Immature natural killer cell (primary cell): ENCODE measurements at regions not wholly inside any gene's neighbourhood (a gene's known extent, or its start where the extent isn't known, plus 50 kb on each side); places are given as distances from the start of the nearest gene placed in this dataset.
"Not testable (repeated sequence)": the region's sequence is repeated elsewhere in the genome, so short reads cannot be mapped to it uniquely, and the experiment has no call there.

Source experiments
- DNase-seq, 3 donors: peaks; one replicate each; pipeline ENCODE4 v3.0.0; 2022; ENCODE audit warnings: mixed read lengths in 1 of 3
- H3K27ac Mint-ChIP-seq, 6 donors: one replicate each; pipeline ENCODE4 v1.8.0; 2020; ENCODE audit warnings: mixed read lengths in 6 of 6, mild to moderate bottlenecking in 5 of 6, inconsistent platforms in 4 of 6, moderate library complexity in 3 of 6
- H3K27me3 Mint-ChIP-seq, 3 donors: one replicate each; pipeline ENCODE4 v1.8.0; 2020 to 2021; ENCODE audit warnings: low read depth in 3 of 3, mild to moderate bottlenecking in 3 of 3, mixed read lengths in 3 of 3, moderate library complexity in 3 of 3, inconsistent platforms in 1 of 3
- H3K36me3 Mint-ChIP-seq, 3 donors: one replicate each; pipeline ENCODE4 v1.8.0; 2020; ENCODE audit warnings: mixed read lengths in 3 of 3, inconsistent platforms in 2 of 3, mild to moderate bottlenecking in 2 of 3
- H3K4me1 Mint-ChIP-seq, 2 donors: one replicate each; pipeline ENCODE4 v1.8.0; 2020; ENCODE audit warnings: inconsistent platforms in 2 of 2, mild to moderate bottlenecking in 2 of 2, mixed read lengths in 2 of 2, moderate library complexity in 1 of 2
- H3K4me3 Mint-ChIP-seq, 5 donors: one replicate each; pipeline ENCODE4 v1.8.0; 2020; ENCODE audit warnings: mild to moderate bottlenecking in 5 of 5, mixed read lengths in 5 of 5, inconsistent platforms in 3 of 5, moderate library complexity in 3 of 5
- H3K9me3 Mint-ChIP-seq, 6 donors: one replicate each; pipeline ENCODE4 v1.8.0; 2020; ENCODE audit warnings: mild to moderate bottlenecking in 6 of 6, mixed read lengths in 6 of 6, inconsistent platforms in 4 of 6, moderate library complexity in 3 of 6

DNA sequence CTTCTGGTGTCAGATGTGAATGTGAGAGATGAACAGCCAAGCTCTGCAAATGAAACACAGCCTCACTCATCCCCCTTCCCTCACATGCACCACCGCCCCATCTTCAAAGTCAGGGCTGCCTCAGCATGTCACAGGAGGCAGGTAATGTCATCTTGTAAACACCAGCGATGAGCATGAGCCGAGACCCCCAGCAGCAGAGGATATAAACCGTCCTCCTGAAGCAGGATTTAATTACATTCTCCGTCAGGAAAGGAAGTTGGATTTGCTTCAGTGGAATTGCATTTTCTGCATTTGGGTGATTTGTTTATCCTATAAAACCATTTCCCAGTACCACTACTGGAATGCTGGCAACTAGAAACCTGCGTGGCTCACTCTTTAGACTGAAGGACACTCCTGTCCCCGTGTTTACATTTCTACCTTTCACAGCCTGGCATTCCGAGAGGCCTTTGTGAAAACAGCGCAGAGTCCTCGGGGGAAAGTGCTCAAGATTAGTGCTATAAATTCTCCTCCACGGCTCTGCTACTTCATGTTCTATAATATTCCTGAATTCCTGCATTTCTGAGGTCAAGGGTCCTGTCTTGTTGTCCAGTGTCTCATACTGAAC lies 619.2 kb downstream of the IRS1 start:
- no peak overlapping the region for H3K4me3 Mint-ChIP-seq
- no peak for DNase-seq
- no peak overlapping the region for H3K27ac Mint-ChIP-seq
- no peaks in the 10 kb centered on the region for H3K4me1 Mint-ChIP-seq
- peaks cover 5 to 25% (median 15%) of the 10 kb centered on the region in 6 donors for H3K9me3 Mint-ChIP-seq
- no peaks in the 10 kb centered on the region for H3K27me3 Mint-ChIP-seq
- H3K36me3 Mint-ChIP-seq = no peaks in the 10 kb centered on the region

DNA sequence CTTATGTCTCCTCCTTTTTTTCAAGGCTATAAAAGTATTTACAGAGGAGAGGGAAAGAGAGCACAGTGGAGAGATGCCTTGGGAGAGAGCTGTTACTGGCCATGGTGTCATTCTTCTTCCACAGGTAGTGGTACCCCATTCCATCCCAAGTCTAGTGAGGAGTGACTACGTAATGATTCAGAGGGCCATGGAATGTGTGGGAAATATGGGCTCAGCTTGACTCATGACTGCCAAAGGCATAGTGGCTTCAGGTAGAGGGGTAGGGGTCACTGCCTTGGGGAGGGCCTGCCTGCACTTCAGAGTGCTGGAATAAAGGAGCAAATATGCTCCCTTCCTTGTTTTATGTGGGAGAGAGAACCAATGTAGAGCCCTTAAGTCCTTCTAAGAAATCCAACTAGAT lies 620.6 kb downstream of the IRS1 start:
- H3K9me3 Mint-ChIP-seq = peaks cover 5 to 25% (median 14%) of the 10 kb centered on the region in 6 donors
- no peaks in the 10 kb centered on the region for H3K27me3 Mint-ChIP-seq
- no peaks in the 10 kb centered on the region for H3K4me1 Mint-ChIP-seq
- DNase-seq = no peak
- H3K27ac Mint-ChIP-seq = no peak overlapping the region
- no peaks in the 10 kb centered on the region for H3K36me3 Mint-ChIP-seq
- no peak overlapping the region for H3K4me3 Mint-ChIP-seq

DNA sequence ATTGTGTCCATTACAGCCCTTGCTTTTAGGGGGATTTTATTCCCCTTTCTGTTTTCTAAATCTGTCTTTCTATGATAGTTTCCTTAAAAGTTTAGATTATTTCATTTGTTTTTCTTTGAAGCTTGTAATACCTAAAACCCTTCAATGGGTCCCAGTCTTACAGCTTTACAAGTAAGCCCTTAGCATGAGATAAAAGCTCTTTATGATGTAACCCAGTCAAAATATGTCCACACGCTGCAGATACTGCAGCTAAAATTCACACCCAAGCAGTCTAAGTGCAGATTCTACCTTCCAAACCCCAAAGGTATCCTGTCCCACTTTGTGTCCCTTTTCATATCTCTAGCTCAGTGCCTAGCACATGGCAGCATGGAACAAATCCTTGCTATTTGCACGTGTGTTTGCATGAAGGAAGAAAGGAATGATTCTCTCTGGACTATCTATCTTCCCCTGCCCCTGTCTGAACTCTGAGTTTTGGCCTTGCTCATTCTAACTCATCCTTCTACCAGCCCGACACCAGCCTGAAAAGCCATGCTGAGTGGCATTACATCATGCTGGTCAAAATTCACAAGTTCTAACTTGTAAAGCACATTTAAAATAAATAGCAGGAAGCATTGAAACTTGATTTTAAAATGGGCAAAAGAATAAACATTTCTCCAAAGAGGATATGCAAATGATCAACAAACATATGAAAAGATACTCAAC lies 623.2 kb downstream of the IRS1 start:
- Mint-ChIP-seq H3K4me3 (no peak overlapping the region), H3K9me3 (peaks cover 2 to 24% (median 10%) of the 10 kb centered on the region in 6 donors), H3K27ac (no peak overlapping the region), H3K4me1 (no peaks in the 10 kb centered on the region), H3K27me3 (peaks cover 0 to 3% (median 0%) of the 10 kb centered on the region in 3 donors), H3K36me3 (no peaks in the 10 kb centered on the region)
- DNase-seq = no peak

DNA sequence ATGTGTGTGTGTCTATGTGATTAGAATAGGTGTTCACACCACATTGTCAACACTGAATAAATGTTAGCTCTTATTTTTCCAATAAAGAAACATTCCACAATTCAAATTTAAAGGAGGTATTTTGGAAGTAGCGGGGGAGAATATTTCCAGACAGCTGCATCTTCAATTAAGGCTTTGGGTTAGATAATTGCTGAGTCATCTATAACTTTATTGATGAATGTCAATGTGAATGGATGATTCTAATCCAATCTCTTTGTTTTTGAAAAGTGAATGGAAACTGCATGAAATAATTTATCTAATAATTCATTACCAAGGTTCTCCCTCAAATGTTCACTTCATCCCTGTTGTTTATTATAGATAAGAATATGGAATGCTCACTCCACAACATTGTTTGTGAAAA lies 625.2 kb downstream of the IRS1 start:
- Mint-ChIP-seq H3K4me1 (no peaks in the 10 kb centered on the region), H3K9me3 (peaks cover 5 to 29% (median 13%) of the 10 kb centered on the region in 6 donors), H3K36me3 (no peaks in the 10 kb centered on the region), H3K4me3 (no peak overlapping the region), H3K27me3 (peaks cover 0 to 3% (median 0%) of the 10 kb centered on the region in 3 donors), H3K27ac (no peak overlapping the region)
- no peak for DNase-seq

DNA sequence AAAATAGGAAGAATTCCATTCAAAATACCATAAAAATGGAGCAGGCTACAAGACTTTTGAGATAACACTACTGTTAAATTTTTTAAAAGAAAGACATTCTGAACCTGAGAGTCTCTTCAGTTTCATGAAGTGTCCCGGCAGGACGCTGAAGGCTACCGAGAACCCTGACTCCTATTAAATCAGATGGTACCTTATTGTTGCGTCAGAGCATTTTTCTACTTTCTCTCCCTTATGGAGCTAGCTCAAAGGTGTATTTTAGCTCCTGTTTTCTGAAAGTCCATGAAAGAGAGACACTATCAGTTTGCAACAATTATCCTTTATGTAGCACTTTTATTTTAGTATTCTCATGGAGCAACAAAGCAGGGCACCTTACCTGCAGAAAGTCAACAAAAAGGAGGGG lies 626.7 kb downstream of the IRS1 start:
- Mint-ChIP-seq H3K36me3 (no peaks in the 10 kb centered on the region), H3K27ac (no peak overlapping the region), H3K9me3 (peaks cover 3 to 16% (median 9%) of the 10 kb centered on the region in 6 donors), H3K27me3 (peaks cover 0 to 3% (median 0%) of the 10 kb centered on the region in 3 donors), H3K4me1 (no peaks in the 10 kb centered on the region), H3K4me3 (no peak overlapping the region)
- no peak for DNase-seq

DNA sequence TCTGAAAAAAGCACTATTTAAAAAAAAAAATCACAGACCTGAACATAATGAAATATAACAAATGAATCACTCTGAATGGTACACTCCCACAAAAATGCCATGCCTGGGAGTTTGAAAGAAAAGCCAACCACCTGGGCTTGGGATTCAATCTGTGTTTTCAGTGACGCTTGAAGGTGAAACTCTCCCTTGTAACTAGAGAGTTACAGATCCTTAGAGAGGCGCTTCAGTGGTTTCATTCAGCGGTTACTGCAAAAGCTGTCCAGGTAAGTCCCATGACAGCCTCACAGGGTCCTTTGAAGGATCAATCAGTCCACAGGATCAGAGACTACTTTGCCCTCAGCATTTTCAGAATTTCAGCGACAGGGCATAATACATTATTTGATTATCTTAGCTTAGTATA lies 627.3 kb downstream of the IRS1 start:
- Mint-ChIP-seq H3K4me1 (no peaks in the 10 kb centered on the region), H3K4me3 (no peak overlapping the region), H3K27ac (no peak overlapping the region), H3K9me3 (peaks cover 3 to 16% (median 9%) of the 10 kb centered on the region in 6 donors), H3K36me3 (no peaks in the 10 kb centered on the region), H3K27me3 (peaks cover 0 to 3% (median 0%) of the 10 kb centered on the region in 3 donors)
- no peak for DNase-seq

DNA sequence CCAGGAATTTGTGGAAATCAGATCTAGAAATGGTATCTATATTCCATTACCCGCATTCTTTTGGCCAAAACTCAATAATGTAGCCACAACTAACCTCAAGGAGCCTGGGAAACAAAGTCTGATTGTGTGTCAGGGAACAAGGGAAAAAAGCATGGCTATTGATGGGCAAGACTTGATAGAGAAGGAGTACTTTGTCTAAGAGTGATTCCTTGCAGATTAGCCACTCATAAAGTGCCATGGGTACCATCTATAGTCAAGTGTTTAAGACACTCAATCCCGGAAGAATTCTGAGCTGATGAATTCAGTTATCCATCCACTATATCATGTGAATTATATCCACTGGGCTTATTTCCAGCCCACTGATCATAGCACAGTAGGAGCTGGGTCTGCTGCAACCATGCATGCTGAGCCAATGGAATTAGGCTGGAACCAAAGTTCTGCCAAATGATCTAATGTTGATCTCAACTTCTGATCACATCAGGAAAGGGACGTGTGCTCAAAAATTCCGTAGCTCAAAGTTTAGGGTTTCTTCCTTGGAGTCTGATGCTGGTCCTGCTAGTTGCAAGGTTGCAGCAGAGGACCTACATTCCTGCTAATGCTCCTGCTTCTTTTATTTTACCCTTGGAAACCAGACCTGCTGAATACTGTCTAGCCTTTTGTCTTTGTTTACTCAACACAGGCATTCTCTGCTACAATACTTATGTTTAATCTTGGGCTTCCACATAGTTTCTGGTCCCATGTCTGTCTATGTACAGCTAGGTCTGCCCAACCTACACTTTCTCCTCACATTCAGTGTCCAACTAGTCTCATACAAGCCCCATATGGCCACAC lies 629.7 kb downstream of the IRS1 start:
- Mint-ChIP-seq H3K27me3 (peaks cover 0 to 3% (median 0%) of the 10 kb centered on the region in 3 donors), H3K4me1 (no peaks in the 10 kb centered on the region), H3K36me3 (no peaks in the 10 kb centered on the region), H3K9me3 (peaks cover 0 to 8% (median 4%) of the 10 kb centered on the region in 6 donors), H3K4me3 (no peak overlapping the region), H3K27ac (no peak overlapping the region)
- DNase-seq = no peak

DNA sequence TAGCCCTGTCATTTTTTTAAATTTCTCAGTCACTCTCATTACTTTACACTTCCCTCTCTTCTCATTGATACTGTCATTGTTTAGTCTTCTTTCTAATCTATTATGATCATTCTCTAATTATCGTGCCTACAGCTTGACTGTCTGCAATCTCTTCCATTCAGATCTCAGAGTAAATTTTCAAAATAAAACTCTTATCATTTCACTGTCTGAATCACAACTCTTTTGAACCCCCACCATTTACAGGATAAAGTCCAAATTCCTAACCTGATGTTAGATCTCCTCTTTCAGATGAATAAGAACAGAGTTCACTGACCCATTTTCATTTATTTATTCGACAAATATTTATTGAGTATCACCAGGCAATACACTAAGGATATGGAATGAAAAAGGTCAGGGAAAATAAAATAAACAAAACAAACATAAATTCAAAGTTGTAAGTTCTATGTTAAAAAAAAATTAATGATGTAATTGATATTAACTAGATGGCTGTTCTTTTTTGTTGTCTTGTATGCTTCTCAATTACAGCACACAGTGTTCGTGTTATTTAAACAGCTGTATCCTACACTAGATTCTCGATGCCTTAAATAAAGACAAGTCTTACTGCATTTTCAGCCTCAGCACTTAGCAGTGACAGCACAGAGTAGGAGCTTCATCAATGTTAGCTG lies 631.0 kb downstream of the IRS1 start:
- Mint-ChIP-seq H3K27ac (no peak overlapping the region), H3K27me3 (peaks cover 0 to 3% (median 2%) of the 10 kb centered on the region in 3 donors), H3K36me3 (no peaks in the 10 kb centered on the region), H3K9me3 (peaks cover 0 to 8% (median 3%) of the 10 kb centered on the region in 6 donors), H3K4me3 (no peak overlapping the region), H3K4me1 (no peaks in the 10 kb centered on the region)
- no peak for DNase-seq

DNA sequence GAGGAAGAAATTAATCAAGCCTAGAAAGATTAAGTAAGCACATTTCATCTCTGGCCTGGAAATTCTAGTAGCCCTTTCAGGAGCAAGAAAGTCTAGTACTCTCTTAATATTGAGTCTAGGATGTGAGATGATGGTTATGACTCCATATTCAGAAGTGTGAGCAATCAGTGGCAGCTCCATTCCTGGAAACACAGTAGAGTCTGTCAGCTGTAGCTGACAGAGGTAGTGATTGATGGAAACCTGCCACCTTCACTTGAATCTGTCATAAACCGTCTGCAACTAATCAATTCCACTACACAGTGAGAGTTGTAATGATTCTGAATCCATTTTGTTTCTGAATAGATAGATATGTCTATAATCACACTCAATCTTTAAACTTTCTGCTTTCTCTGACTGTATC lies 635.1 kb downstream of the IRS1 start:
- Mint-ChIP-seq H3K9me3 (peaks cover 0 to 13% (median 0%) of the 10 kb centered on the region in 6 donors), H3K36me3 (no peaks in the 10 kb centered on the region), H3K27me3 (peaks cover 0 to 2% (median 0%) of the 10 kb centered on the region in 3 donors), H3K4me1 (no peaks in the 10 kb centered on the region), H3K4me3 (no peak overlapping the region), H3K27ac (no peak overlapping the region)
- no peak for DNase-seq

DNA sequence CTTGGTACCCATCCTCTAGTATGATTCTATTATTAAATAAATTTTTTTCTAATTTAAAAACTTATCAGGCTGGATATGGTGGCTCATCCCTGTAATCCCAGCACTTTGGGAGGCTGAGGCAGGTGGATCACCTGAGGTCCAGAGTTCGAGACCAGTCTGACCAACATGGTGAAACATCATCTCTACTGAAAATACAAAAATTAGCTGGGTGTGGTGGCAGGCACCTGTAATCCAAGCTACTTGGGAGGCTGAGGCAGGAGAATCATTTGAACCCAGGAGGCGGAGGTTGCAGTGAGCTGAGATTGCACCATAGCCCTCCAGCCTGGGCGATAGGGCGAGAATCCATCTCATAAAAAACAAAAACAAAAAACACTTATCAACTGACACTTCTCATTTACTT lies 639.0 kb downstream of the IRS1 start:
- not testable (repeated sequence) for H3K4me3 Mint-ChIP-seq, H3K36me3 Mint-ChIP-seq, DNase-seq, H3K27me3 Mint-ChIP-seq, H3K27ac Mint-ChIP-seq, H3K4me1 Mint-ChIP-seq
- peaks cover 0 to 14% (median 1%) of the 10 kb centered on the region in 6 donors for H3K9me3 Mint-ChIP-seq

DNA sequence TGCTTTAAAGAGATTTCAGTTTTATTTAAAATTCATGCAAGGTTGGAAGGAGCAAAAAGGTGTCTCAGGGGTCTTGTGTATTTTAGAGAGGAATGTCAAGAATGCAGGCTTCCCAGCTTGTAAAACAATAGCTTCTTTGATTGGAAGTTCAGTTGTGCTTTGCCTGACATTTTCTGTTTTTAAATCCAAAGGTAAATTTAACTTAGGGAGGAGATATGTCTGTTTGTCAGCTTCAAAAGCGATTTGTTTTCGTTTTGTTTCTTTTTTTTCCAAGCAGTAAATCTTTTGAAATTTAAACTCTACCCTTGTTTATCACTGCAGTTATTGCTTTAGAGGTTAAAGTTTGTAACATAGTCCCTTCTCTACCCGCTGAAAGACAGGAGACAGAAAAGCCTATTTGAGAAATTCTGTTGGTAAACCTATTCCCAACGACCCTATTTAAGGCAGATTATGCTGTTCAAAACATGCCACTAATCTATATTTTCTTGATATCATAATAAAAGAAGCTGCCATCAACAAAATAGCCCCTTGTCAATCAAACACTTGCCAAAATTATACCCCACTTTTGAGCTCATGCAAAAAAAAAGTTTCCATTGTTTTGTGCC lies 639.6 kb downstream of the IRS1 start:
- peaks cover 0 to 14% (median 2%) of the 10 kb centered on the region in 6 donors for H3K9me3 Mint-ChIP-seq

DNA sequence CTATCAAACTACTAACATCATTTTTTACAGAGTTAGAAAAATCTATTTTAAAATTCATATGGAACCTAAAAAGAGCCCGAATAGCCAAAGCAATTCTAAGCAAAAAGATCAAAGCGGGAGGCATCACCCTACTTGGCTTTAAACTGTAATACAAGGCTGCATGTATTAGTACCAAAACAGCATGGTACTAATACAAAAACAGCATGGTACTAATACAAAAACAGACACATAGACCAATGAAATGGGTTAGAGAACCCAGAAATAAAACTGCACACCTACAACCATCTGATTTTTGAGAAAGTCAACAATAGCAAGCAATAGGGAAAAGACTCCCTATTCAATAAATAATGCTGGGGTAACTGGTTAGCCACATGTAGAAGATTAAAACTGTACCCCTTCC lies 640.7 kb downstream of the IRS1 start:
- DNase-seq = no peak
- H3K4me1 Mint-ChIP-seq = no peaks in the 10 kb centered on the region
- no peaks in the 10 kb centered on the region for H3K27me3 Mint-ChIP-seq
- no peak overlapping the region for H3K27ac Mint-ChIP-seq
- no peaks in the 10 kb centered on the region for H3K36me3 Mint-ChIP-seq
- no peak overlapping the region for H3K4me3 Mint-ChIP-seq
- peaks cover 0 to 14% (median 2%) of the 10 kb centered on the region in 6 donors for H3K9me3 Mint-ChIP-seq

More for the DNA sequence above, 639.6 kb downstream of the IRS1 start:
- Mint-ChIP-seq H3K36me3 (no peaks in the 10 kb centered on the region), H3K27ac (no peak overlapping the region), H3K4me3 (no peak overlapping the region), H3K4me1 (no peaks in the 10 kb centered on the region), H3K27me3 (peaks cover 0 to 2% (median 0%) of the 10 kb centered on the region in 3 donors)
- DNase-seq = no peak

DNA sequence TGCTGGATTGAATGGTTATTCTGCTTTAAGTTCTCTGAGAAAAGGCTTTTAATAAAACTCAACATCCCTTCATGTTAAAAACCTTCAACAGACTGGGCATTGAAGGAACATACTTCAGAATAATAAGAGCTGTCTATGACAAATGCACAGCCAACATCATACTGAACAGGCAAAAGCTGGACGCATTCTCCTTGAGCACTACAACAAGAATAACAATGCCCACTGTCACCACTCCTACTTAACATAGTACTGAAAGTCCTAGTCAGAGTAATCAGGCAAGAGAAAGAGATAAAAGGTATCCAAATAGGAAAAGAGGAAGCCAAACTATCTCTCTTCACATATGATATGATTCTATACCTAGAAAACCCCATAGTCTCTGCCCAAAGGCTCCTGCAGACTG lies 641.4 kb downstream of the IRS1 start:
- DNase-seq = no peak
- H3K36me3 Mint-ChIP-seq = no peaks in the 10 kb centered on the region
- H3K4me1 Mint-ChIP-seq = no peaks in the 10 kb centered on the region
- H3K27me3 Mint-ChIP-seq = no peaks in the 10 kb centered on the region
- H3K27ac Mint-ChIP-seq = no peak overlapping the region
- H3K4me3 Mint-ChIP-seq = no peak overlapping the region
- peaks cover 0 to 14% (median 2%) of the 10 kb centered on the region in 6 donors for H3K9me3 Mint-ChIP-seq
